Liver (tissue), 3 donors: ENCODE measurements at regions not wholly inside any gene's neighbourhood (a gene's known extent, or its start where the extent isn't known, plus 50 kb on each side); places are given as distances from the start of the nearest gene placed in this dataset.

ENCODE experiments used
- ATF3 ChIP-seq: IDR thresholded peaks from 2 replicates; pipeline ENCODE4 v1.6.1; 2016; ENCODE audit warnings: antibody characterized with exemption
- CTCF ChIP-seq: fragments of 150-350 bp; IDR thresholded peaks from 2 replicates; pipeline ENCODE4 v1.5.1; 2017; ENCODE audit warnings: improper control_type of control experiment, low read depth, low read length; ENCODE audit not compliant: missing input control
- GABPA ChIP-seq, 2 donors: IDR thresholded peaks in 1 of 2; conservative IDR thresholded peaks in 1 of 2; 2 replicates each; pipeline ENCODE4 v1.6.1; 2016; ENCODE audit warnings: antibody characterized with exemption in 2 of 2, mild to moderate bottlenecking in 1 of 2, moderate library complexity in 1 of 2
- JUND ChIP-seq, 2 donors: IDR thresholded peaks; 2 replicates each; pipeline ENCODE4 v1.6.1; 2016; ENCODE audit warnings: antibody characterized with exemption in 2 of 2
- MAX ChIP-seq: IDR thresholded peaks from 2 replicates; pipeline ENCODE4 v1.6.1; 2016; ENCODE audit warnings: antibody characterized with exemption
- RAD21 ChIP-seq, 2 donors: IDR thresholded peaks; 2 replicates each; pipeline ENCODE4 v1.6.1; 2016; ENCODE audit warnings: antibody characterized with exemption in 2 of 2, mild to moderate bottlenecking in 2 of 2
- REST ChIP-seq: IDR thresholded peaks from 2 replicates; pipeline ENCODE4 v1.6.1; 2016; ENCODE audit warnings: antibody characterized with exemption, mild to moderate bottlenecking
- RXRA ChIP-seq, 2 donors: IDR thresholded peaks; 2 replicates each; pipeline ENCODE4 v1.6.1; 2017 to 2018; ENCODE audit warnings: antibody characterized with exemption in 2 of 2, mild to moderate bottlenecking in 1 of 2
- SP1 ChIP-seq: IDR thresholded peaks from 2 replicates; pipeline ENCODE4 v1.6.1; 2018; ENCODE audit warnings: antibody characterized with exemption, mild to moderate bottlenecking
- TAF1 ChIP-seq: conservative IDR thresholded peaks from 2 replicates; pipeline ENCODE4 v1.6.1; 2016; ENCODE audit warnings: antibody characterized with exemption, mild to moderate bottlenecking
- donor health status: healthy.
- donor health status: healthy.

- TF ChIP-seq CTCF (no peak), JUND (IDR thresholded peaks at IDR 0.05) (peak; percentile 80 to 86), TAF1 (peak; percentile 41), REST (peak; percentile 76), MAX (peak; percentile 92), ATF3 (peak; percentile 38), GABPA (IDR thresholded peaks at IDR 0.05 in 1 of 2, conservative IDR thresholded peaks at IDR 0.05 in 1 of 2) (peak; percentile 82 to 88), RAD21 (IDR thresholded peaks at IDR 0.05) (peak; percentile 64 to 75), SP1 (peak; percentile 92), RXRA (IDR thresholded peaks at IDR 0.05) (peak; percentile 89 to 93)
Observed at GRCh38 chr14:51534610-51535011, 117.1 kb upstream of the FRMD6 start.
